Aorta (tissue), 5 donors: ENCODE measurements at regions not wholly inside any gene's neighbourhood (a gene's known extent, or its start where the extent isn't known, plus 50 kb on each side); places are given as distances from the start of the nearest gene placed in this dataset.
"Not testable (repeated sequence)": the region's sequence is repeated elsewhere in the genome, so short reads cannot be mapped to it uniquely, and the experiment has no call there.

Experiments
- ATAC-seq: fragments of 200-7000 bp; cut with Tn5 transposase; one replicate; pipeline ENCODE4 v1.9.1; 2022; ENCODE audit warnings: moderate library complexity; ENCODE audit not compliant: low FRiP score
- DNase-seq, 2 donors: peaks; one replicate each; pipeline ENCODE4 v3.0.0-alpha.2; 2020
- H3K27ac ChIP-seq, 2 donors: one replicate each; pipeline ENCODE4 v1.5.1; 2013; ENCODE audit warnings: low read length in 2 of 2, mild to moderate bottlenecking in 2 of 2, moderate library complexity in 2 of 2, control low read depth in 1 of 2, inconsistent platforms in 1 of 2, low read depth in 1 of 2
- H3K27me3 ChIP-seq, 2 donors: one replicate each; pipeline ENCODE4 v1.6.1; 2013; ENCODE audit warnings: control low read depth in 1 of 2, low read length in 1 of 2, mild to moderate bottlenecking in 1 of 2, moderate library complexity in 1 of 2; ENCODE audit not compliant: insufficient read depth in 2 of 2, control insufficient read depth in 1 of 2
- H3K36me3 ChIP-seq, 2 donors: one replicate each; pipeline ENCODE4 v1.6.1; 2013; ENCODE audit warnings: control low read depth in 1 of 2, low read length in 1 of 2, mild to moderate bottlenecking in 1 of 2; ENCODE audit not compliant: insufficient read depth in 2 of 2, control insufficient read depth in 1 of 2
- H3K4me1 ChIP-seq, 2 donors: one replicate each; pipeline ENCODE4 v1.6.1; 2013; ENCODE audit warnings: low read length in 2 of 2, control low read depth in 1 of 2, mild to moderate bottlenecking in 1 of 2, moderate library complexity in 1 of 2; ENCODE audit not compliant: insufficient read depth in 2 of 2, control insufficient read depth in 1 of 2
- H3K4me3 ChIP-seq, 2 donors: one replicate each; pipeline ENCODE4 v1.5.1; 2013; ENCODE audit warnings: low read length in 2 of 2, control low read depth in 1 of 2, mild to moderate bottlenecking in 1 of 2
- H3K9me3 ChIP-seq: one replicate; pipeline ENCODE4 v1.6.1; 2013; ENCODE audit warnings: mild to moderate bottlenecking, low read length; ENCODE audit not compliant: control insufficient read depth
- WGBS, 2 donors: extraction: QIAGEN DNeasy Blood & Tissue Kit; methylation state at CpG; one replicate each; pipeline ENCODE4 v1.1.7; 2013; 5-methylcytosine and 5-hydroxymethylcytosine counted together
- intact Hi-C, 2 donors: fragments of 100-400 bp; cut with DNase I; formaldehyde crosslinking; loops; one replicate each; pipeline versions ENCODE4 v1.14.2 to v1.15.0; 2022
- donor health status: healthy with polysubstance abuse.
- donor health status: Bipolar disorder and iron deficiency.
- donor health status: DM: no; HTN: no; CAD: no.
- donor health status: DM: no; HTN: no; CAD: no.
- donor health status: DM: yes; HTN: yes; CAD: no.

- H3K27ac ChIP-seq = no peak overlapping the region
- H3K36me3 ChIP-seq = no peaks in the 10 kb centered on the region
- H3K9me3 ChIP-seq = no peaks in the 10 kb centered on the region
- no peaks in the 10 kb centered on the region for H3K4me1 ChIP-seq
- ATAC-seq = no peak
- 79 to 90% methylated on average over 4 of the region's 4 CpGs for WGBS, 2 donors
- intact Hi-C loops = no loop called here
- H3K4me3 ChIP-seq = no peak overlapping the region
- no peaks in the 10 kb centered on the region for H3K27me3 ChIP-seq
- DNase-seq = no peak
Measured at GRCh38 chr6:20001286-20001685, 164.1 kb downstream of the ID4 start.

DNA sequence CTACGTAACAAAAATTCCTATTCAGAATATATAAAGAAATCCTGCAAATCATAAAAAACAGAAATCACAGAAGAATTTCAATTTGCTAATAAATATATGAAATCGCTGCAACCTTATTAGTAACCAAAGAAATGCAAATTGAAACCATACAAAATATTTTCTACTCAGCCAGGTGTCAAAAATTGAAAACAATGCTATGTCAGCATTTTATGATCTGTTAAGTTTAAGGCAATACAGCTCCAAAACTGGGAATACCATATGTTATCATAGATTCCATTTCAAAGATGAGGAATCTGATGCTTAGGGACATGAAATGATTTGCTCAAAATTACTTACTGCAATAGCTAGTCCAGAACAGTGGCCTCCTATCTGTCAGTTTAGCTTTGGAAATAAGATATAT is 168.9 kb downstream of the ID4 start:
- Histone ChIP-seq H3K36me3 (no peaks in the 10 kb centered on the region), H3K27ac (no peak overlapping the region), H3K4me3 (no peak overlapping the region), H3K9me3 (no peaks in the 10 kb centered on the region), H3K27me3 (peaks cover 0 to 2% of the 10 kb centered on the region in 2 donors), H3K4me1 (no peaks in the 10 kb centered on the region)
- DNase-seq (no peak), ATAC-seq (no peak)
- intact Hi-C loops = no loop called here
- 92 to 96% methylated on average over 2 of the region's 2 CpGs for WGBS, 2 donors

- Histone ChIP-seq H3K36me3 (no peaks in the 10 kb centered on the region), H3K27ac (no peak overlapping the region), H3K9me3 (no peaks in the 10 kb centered on the region), H3K4me3 (no peak overlapping the region), H3K4me1 (no peaks in the 10 kb centered on the region), H3K27me3 (peaks cover 0 to 2% of the 10 kb centered on the region in 2 donors)
- WGBS, 2 donors = 13 to 29% methylated on average over 1 of the region's 1 CpG
- intact Hi-C loops = no loop called here
- ATAC-seq (no peak), DNase-seq (no peak)
Measured at GRCh38 chr6:20008131-20008530, 171.0 kb downstream of the ID4 start.

- Histone ChIP-seq H3K9me3 (no peaks in the 10 kb centered on the region), H3K4me3 (no peak overlapping the region), H3K36me3 (no peaks in the 10 kb centered on the region), H3K27ac (no peak overlapping the region), H3K4me1 (peaks cover 0 to 1% of the 10 kb centered on the region in 2 donors), H3K27me3 (peaks cover 0 to 2% of the 10 kb centered on the region in 2 donors)
- intact Hi-C loops = no loop called here
- ATAC-seq (no peak), DNase-seq (no peak)
- WGBS, 2 donors = 80 to 84% methylated on average over 13 of the region's 13 CpGs
Measured at GRCh38 chr6:20013066-20013861, 176.1 kb downstream of the ID4 start.

DNA sequence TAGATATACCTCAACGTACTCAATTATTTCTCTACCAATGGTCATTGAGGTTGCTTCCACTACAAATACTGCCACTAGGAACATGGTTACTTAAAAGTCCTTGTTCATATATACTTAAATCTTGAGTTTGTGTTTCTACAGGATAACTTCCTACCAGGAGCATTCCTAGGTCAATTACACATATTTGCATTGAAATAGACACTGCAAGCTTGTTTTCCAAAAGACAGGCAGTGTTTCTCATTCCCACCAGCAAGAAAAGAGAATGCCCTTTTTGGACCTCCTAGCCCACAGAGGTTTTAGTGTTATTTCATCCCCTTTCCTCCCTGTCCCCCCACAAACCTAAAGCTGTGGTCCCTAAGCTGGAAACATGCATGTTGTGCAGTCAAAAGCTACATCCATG is 177.3 kb downstream of the ID4 start:
- WGBS, 2 donors = 88 to 92% methylated on average over 1 of the region's 1 CpG
- no peak overlapping the region for H3K4me3 ChIP-seq
- peaks cover 1% of the 10 kb centered on the region for H3K9me3 ChIP-seq
- no peak for ATAC-seq
- no peaks in the 10 kb centered on the region for H3K36me3 ChIP-seq
- intact Hi-C loops = no loop called here
- peaks cover 0 to 1% of the 10 kb centered on the region in 2 donors for H3K4me1 ChIP-seq
- no peak overlapping the region for H3K27ac ChIP-seq
- no peak for DNase-seq
- H3K27me3 ChIP-seq = no peaks in the 10 kb centered on the region

DNA sequence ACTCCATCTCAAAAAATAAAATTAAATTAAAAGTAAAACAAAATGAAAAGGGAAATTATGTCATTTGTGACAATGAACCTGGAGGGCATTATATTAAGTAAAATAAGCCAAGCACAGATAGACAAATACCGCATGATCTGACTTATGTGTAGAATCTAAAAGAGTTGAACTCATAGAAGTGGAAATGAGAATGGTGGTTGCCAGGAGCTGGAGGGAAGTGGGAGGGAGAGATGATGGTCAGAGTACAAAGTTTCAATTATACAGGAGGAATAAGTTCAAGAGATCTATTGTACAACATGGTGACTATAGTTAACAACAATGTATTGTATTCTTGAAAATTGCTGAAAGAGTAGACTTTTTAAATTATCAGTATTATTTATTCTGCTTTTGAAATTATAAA is 183.4 kb downstream of the ID4 start:
- Histone ChIP-seq H3K4me1 (no peaks in the 10 kb centered on the region), H3K4me3 (no peak overlapping the region), H3K9me3 (peaks cover 1% of the 10 kb centered on the region), H3K27me3 (no peaks in the 10 kb centered on the region), H3K36me3 (no peaks in the 10 kb centered on the region), H3K27ac (no peak overlapping the region)
- DNase-seq = no peak
- WGBS, 2 donors = 93 to 94% methylated on average over 1 of the region's 1 CpG
- ATAC-seq = no peak
- intact Hi-C loops = no loop called here

GRCh38 chr6:20021795-20022194 is 184.6 kb downstream of the ID4 start:
- peaks cover 3% of the 10 kb centered on the region for H3K9me3 ChIP-seq
- H3K27me3 ChIP-seq = no peaks in the 10 kb centered on the region
- DNase-seq (no peak), ATAC-seq (no peak)
- no peak overlapping the region for H3K27ac ChIP-seq
- no peaks in the 10 kb centered on the region for H3K4me1 ChIP-seq
- no peak overlapping the region for H3K4me3 ChIP-seq
- H3K36me3 ChIP-seq = no peaks in the 10 kb centered on the region
- intact Hi-C loops = no loop called here

DNA sequence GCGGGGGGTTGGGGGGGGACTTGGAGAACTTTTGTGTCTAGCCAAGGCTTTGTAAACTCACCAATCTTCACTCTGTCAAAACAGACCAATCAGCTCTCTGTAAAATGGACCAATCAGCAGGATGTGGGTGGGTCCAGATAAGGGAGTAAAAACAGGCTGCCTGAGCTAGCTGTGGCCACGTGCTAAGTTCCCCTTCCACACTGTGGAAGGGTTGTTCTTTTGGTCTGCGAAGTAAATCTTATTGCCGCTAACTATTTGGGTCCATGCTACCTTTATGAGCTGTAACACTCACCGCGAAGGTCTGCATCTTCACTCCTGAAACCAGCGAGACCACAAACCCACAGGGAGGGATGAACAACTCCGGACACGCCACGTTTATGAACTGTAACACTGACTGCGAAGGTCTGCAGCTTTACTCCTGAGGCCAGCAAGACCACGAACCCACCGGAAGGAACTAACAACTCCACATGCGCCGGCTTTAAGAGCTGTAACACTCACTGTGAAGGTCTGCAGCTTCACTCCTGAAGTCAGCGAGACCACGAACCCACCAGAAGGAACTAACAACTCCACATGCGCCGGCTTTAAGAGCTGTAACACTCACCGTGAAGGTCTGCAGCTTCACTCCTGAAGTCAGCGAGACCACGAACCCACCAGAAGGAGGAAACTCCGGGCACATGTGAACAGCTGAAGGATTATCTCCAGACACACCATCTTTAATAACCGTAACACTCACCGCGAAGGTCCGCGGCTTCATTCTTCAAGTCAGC is 186.6 kb downstream of the ID4 start:
- not testable (repeated sequence) for H3K27ac ChIP-seq

DNA sequence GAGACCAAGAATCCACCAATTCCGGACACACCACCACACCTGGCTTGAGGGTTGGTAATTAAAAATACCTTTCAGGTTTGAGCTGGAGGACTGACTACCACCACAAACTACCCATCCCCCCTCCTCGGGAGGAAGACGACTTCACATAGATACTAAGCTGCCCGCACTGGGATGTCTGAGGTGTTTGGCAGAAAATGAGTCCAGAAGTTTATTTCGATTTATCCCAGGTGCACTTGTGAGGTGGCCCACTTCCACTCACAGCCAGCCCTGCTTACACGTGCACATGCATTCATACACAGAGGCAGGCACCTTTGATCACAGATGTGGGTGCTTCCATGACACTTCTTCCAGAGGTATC is 187.1 kb downstream of the ID4 start:
- WGBS, 2 donors = 89 to 90% methylated on average over 6 of the region's 6 CpGs
- DNase-seq = no peak

More for the DNA sequence above, 186.6 kb downstream of the ID4 start:
- ATAC-seq, H3K27me3 ChIP-seq, H3K9me3 ChIP-seq, H3K36me3 ChIP-seq, DNase-seq, intact Hi-C loops, H3K4me1 ChIP-seq, H3K4me3 ChIP-seq: not testable (repeated sequence)
- 91 to 94% methylated on average over 28 of the region's 28 CpGs for WGBS, 2 donors

More for the DNA sequence above, 187.1 kb downstream of the ID4 start:
- no peak for ATAC-seq
- Histone ChIP-seq H3K4me1 (no peaks in the 10 kb centered on the region), H3K4me3 (no peak overlapping the region), H3K36me3 (no peaks in the 10 kb centered on the region), H3K9me3 (peaks cover 1% of the 10 kb centered on the region), H3K27ac (no peak overlapping the region), H3K27me3 (no peaks in the 10 kb centered on the region)
- intact Hi-C loops = no loop called here
